ENCODE measurements at regions not wholly inside any gene's neighbourhood (a gene's known extent, or its start where the extent isn't known, plus 50 kb on each side); places are given as distances from the start of the nearest gene placed in this dataset.
"Not testable (repeated sequence)": the region's sequence is repeated elsewhere in the genome, so short reads cannot be mapped to it uniquely, and the experiment has no call there.

DNA sequence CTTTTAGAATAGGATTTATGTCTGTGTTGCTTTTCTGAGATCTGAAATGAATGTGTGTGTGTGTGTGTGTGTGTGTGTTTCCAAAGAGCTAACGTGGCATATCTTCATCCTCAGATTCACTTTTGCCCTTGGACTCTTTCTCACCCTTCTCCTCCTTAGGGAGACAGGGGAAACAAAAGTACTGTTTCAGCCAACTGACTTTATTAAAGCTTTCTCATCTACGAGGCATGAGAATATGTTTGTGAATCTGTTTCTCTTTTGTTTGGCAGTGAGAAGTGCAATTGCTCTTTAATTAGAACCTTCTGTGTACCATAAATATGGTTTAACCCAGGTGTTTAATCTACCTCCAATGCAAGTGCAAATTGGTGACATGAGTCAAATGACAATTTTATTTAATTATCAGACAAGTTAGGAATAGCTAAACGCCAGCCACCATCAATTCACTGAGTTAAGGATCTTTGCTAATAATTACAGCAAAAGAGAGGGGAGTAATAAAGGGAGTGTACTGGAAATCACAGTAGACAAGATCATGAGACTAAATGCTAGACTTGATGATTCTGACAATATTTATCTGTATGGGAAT is 186.4 kb upstream of the COL3A1 start:
- no peak for DNase-seq (ENCODE audit: low spot score)

DNA sequence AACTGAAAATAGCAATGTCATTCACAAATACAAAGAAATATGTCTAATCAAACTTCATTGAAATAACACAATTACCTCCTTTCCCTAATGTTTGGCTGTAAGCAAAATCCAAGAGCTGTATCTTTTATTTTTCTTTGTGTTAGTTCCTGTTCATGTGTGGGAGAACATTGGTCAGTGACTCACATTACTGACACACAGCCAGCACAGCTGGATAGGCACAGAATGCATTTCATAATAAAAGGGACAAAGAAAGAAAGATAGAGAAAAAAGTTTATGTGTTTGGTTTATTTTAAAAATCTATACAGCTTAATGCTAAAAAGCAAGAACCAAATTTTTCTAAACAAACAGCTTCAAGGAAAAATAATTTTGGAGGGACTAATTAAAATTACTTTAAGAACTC is 185.6 kb upstream of the COL3A1 start:
- DNase-seq (ENCODE audit: low spot score), result peak; percentile 75

DNA sequence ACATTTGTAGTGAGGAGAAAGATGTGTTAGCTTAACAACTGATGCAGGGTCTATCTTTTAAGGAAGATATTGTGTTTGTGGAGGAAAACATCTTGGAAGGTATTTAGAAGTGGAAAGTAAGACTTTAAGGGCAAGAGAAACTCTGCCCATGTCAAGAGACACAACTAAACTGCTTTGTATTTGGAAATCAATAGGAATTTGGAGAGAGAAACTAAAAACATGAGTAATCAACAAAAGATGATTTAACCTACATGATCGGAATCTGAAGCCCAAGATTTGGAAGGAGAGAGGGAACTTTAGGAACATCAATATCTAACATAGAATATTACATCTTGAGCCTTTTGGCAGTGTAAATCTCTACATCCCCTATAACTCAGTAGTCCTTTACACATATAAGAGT is 184.2 kb upstream of the COL3A1 start:
- no peak for DNase-seq (ENCODE audit: low spot score)

DNA sequence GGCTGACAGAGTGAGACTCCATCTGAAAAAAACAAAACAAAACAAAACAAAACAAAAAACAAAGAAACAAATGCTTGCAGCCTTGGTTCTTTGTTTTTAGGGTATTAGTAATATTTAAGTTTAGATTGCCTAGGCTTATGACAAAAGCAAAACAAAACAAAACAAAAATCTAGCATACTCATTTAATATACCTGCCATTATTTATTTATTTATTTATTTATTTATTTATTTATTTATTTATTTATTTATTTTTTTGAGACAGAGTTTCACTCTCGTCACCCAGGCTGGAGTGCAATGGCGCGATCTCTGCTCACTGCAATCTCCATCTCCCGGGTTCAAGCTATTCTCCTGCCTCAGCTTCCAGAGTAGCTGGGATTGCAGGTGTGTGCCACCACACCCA is 179.7 kb upstream of the COL3A1 start:
- not testable (repeated sequence) for DNase-seq (ENCODE audit: low spot score)

DNA sequence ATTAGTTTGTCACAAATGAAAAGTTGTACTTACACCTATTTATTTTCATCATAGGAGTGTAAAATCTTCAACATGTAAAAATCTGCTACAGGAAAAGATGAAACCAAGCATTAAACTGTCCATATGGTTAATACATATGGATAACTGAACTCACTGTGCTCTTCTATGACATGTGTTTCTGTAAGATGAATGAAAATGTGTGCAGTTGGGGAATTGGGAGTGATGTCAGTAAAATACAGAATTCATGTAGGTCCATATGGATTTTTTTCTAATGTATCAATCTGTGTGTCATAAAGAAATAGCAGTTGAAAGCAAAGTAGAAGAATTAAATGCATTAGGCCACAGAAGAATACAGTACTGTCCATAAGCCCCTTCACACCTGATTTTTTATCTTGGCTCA is 178.4 kb upstream of the COL3A1 start:
- no peak for DNase-seq (ENCODE audit: low spot score)

DNA sequence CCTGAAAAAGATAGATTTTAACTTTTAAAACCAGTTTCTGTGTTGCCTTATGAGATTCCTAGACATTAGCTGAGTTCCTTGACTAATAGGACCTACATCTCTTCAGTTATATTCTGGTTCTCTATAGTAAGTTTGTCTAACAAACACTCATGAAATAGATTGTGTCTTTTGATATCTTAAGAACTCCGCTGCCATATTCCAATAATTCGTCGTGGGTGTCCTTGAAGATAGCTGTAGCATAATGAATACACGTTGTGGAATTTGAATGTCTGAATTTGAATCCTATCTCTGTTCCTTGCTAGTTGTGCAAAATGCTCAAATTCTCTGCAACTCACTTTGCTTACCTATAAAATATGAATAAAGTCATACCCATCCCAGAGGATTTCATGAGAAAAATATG is 176.8 kb upstream of the COL3A1 start:
- no peak for DNase-seq (ENCODE audit: low spot score)

DNA sequence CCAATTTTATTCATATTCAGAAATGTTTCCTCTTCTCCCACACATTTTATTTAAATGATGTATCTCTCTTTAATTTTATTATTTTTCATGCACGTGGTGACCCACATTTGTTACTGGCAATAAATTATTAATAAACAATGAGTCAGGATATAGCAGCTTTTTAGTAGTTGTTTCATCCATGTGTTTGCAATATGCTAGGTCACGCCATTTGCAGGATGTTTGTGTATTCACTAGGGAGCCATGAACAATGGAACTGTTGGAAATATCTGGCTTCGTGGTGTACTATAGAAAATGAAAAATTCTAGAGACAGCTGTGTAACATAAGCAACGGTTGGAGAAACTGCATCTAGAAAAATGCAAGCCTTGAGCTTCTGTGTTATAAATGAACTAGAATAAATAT is 176.0 kb upstream of the COL3A1 start:
- no peak for DNase-seq (ENCODE audit: low spot score)

DNA sequence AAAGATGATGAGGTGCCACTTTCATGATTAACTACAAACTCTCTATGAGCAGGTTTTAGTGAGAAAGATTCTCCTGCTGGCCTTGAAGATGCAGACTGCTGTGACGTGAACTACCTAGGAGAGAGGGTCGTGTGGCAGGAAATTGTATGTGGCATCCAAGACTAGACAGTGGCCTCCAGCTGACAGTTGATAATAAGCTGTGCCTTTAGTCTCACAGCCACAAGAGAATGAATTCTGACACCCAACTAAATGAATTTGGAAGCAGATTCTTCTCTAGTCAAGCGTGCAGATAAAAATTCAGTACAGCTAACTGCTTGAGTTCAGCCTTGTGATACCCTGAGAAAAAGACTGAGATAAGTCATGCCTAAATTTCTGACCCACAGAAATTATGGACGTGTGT is 169.0 kb upstream of the COL3A1 start:
- no peak for DNase-seq (ENCODE audit: low spot score)

DNA sequence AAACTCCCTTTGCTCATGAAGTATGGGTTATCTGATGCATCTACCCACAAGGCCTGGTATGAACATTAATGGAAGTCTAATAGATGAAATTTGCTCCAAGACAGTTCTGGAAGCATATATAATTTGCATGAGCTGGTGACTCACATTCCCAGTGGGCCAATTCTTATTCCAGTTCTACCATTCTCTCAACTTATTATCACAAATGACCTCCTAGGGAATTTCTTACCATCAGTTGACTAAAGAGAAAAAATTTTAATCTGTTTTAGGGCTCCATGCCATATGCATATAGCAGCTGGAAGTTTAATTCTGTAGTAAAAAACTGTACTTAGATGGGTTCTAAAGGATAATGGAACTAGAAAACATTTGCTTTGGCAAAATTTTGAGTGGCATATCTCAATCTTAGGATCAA is 165.2 kb upstream of the COL3A1 start:
- peak; percentile 93 for DNase-seq (ENCODE audit: low spot score)

DNA sequence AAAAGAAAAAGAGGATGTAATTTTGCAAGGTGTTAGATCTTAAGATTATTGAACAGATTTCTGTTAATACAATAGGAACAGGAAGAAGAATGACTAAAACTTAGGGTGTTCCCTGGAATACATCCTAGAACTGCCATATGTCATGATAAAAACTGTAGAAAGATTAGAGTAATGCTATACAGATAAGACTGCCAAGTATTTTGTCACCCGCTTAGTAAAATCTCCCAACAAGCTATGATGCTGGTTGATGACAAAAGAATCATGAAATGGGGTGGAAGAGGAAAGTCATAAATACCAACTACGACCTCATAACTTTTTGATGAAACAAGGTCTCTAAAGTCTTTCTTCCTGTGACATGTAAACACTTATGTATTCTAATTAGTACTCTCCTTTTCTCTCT is 163.6 kb upstream of the COL3A1 start:
- DNase-seq (ENCODE audit: low spot score), result peak; percentile 84

DNA sequence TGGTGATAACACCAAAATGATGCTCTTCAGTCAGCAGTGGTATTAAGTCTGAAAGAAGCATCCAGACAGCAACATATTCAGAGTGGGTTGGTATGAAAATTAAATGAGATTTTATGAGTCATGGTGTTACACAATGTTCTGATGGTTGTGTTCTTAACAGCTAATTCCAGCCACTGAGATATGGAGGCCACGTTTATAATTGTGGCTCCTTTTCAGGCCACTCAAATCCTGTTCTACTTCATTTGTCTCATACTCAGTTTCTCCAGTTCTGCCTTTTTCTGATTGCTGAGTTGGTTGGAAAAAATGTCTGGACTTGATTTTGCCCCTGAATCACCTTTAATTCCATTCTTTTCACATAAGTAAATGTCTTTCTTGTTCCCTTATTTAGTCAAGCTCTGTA is 162.7 kb upstream of the COL3A1 start:
- DNase-seq (ENCODE audit: low spot score), result peak; percentile 43

DNA sequence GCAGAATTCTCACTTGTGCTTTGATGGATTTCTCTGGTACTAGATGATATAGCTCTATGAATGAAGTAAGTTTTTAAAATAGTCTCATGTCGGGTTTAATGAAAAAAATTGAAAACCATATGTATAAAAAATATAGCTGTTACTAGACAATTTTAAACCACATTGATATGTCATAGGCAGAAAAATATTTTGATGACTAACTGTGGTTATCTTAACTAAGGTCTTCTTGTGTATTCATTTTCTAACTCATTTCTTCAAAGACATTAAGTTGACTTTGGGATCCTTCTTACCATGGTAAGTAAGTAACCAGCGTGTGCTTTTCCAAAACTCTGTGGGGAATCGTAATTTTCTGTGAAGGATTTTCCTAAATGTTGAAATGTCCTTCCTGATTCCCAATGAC is 160.9 kb upstream of the COL3A1 start:
- DNase-seq (ENCODE audit: low spot score), result no peak

DNA sequence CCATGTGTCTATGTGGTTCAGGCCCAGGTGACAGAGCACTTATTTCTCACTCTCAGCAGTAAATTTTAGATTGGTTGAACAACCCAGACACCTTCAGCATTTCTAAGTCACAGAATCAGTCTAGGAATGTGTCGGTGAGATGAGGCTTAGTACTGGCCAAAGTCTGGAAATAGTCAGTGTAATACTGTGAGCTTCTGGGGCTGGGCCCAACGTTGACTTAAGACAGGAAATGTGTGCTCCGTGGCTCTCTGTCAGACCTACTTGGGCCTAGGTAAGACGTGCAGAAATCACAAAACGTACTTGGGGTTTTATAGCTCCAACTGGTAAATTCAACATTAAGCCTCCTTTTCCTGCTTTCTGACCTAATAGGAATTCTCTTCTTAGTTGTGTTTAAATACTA is 160.3 kb upstream of the COL3A1 start:
- no peak for DNase-seq (ENCODE audit: low spot score)

DNA sequence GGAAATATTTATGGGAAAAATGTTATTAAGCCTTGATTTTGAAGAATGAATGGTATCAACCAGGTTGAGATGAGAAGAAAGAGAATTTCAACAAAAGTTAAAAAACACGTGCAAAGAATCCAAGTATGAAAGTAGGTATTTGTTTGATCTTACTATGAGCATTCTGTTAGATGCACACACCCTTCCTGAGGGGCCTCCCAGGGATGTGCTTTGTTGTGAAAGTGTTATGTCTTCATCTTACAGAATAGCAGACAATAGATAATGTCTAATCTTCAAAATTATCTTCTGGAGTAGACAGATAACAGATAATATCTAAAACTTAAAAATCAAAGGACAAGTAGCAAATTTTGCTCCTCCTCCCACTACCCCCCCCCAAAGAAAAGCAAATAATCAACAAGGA is 155.2 kb upstream of the COL3A1 start:
- DNase-seq (ENCODE audit: low spot score), result no peak

DNA sequence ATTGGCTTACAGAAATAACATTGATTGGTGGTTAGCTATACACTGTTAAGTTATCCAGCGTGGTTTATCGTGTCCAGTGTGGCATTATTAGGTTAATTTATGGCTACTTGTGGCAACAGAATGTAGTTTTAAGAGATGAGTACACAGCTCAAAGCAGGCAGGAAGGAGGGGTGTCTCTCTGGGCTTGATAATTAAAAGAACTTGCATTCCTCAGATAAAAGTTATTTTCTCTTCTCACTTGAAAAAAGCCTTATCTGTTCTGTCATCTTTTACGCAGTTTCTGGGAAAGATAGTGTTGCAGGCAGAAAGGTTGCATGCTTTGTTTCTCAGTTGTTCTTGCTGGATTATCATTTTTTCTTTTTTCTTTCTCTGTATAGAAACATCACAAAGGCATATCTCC is 154.4 kb upstream of the COL3A1 start:
- DNase-seq (ENCODE audit: low spot score), result peak; percentile 65

DNA sequence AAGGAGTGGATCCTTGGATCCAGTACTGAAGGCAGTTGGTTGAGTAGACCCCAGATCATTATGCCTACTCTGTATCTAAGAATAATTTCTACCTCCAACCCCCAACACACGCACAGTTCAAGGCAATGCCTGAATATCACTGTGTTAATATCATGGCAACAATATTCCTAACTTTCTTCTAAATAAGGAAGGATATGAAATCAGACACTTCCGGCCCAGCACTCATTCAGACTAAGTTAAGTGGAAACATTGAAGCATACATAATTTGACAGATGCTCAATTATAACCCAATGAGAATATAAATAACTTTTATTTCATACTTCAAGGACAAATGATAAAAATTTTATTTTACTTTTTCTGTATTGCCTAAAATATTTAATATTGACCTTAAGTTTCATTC is 153.6 kb upstream of the COL3A1 start:
- no peak for DNase-seq (ENCODE audit: low spot score)

DNA sequence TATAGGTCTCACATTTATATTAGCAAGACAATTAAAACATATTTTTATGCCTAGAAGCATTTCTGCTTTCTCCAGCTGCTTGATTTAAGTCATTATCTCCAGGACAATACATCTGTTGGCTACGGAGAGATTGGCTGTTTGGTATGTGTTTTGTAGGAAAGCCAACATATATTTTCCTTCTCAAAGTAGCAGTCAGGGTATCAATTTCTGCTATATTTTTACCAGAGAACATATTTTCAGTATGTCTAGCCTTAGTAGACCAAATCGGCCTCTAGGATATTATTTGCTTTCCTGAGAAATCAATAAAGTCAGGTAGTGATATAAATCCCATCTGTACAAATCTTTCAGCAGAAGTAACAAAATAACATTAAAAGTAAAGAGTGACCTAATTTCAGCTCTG is 150.0 kb upstream of the COL3A1 start:
- DNase-seq (ENCODE audit: low spot score), result no peak

DNA sequence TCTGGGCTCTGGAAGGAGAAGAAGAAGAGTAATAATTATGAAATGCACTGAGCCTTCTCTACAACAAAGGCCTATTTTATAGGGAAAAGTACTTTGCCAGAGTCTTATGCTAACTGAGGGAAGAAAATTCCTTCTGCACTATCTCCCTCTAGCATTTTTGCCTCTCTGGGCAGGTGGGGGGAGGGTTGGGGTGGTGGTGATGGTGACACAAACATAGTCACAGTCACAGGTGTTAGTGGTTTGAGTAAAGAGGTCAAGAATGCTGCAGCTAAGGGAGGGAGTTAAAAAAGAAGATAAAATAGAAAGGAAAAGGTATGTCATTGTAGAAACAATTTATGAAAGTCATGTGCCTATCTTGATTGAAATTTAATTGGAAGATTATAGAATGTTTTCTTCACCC is 140.8 kb upstream of the COL3A1 start:
- no peak for DNase-seq (ENCODE audit: low spot score)

DNA sequence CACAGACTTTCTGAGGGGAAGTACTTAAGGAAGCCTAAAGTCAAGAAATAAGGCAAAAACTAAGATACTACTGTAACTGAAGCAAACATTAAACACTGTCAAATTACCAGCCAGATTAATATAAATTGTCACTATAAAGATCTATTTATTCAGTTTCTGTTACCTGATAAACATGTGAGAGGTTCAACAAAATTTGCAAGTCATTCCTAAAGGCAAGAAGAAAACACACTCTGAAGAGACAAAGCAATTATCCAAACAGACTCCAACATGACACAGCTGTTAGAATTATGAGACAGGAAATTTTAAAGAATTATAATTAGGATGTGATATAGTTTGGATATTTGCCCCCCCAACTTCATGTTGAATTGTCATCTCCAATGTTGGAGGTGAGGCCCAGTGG is 140.4 kb upstream of the COL3A1 start:
- DNase-seq (ENCODE audit: low spot score), result no peak

DNA sequence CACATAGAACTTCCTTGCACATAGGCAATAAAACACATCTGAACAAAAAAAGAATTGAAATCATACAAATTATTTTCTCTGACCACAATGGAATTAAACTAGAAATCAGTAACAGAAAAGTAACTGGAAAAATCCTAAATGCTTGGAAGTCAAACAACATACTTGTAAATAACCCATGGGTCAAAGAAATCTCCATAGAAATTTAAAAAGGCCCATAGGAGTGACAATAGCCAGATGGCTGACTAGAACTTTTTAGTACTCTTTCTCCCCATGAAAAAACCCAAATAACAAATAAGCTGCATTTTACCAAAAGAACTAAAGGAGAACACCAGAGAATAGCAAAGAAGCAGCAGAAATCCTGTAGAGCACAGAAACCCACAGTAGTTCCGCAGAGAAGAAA is 139.2 kb upstream of the COL3A1 start:
- DNase-seq (ENCODE audit: low spot score), result no peak

DNA sequence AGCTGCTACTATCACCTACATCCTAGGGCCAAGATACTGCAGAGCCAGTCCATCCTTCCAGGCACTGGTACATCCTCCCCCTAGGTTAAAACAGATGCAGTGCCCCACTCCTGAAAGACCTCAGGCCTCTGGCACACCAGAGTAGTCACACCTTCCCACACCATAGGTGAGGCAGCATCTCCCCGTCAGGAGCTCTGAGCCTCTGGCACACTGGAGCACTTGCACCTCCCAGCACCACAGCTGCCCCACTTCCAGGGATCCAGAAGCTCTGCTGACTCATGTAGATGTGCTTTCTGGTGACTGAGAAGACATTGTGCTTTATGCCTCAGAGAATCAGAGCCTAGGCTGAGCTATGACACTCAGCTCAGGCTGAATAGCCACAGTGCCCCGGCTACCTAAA is 138.4 kb upstream of the COL3A1 start:
- DNase-seq (ENCODE audit: low spot score), result no peak

DNA sequence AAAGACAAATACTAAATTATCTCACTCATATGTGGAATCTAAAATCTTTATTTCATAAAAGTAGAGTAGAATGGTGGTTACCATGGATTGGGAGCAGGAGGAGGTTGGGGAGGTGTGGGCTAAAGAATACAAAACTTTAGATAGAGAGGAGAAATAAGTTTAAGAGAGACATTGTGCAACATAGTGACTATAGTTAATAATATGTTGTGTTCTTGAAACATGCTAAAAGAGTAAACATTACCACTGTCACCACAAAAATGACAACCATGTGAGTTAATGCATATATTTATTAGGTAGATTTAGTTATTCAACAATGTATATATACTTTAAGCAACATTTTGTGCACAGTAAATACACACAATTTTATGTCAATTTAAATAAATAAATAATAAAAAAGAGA is 128.5 kb upstream of the COL3A1 start:
- DNase-seq (ENCODE audit: low spot score), result no peak

DNA sequence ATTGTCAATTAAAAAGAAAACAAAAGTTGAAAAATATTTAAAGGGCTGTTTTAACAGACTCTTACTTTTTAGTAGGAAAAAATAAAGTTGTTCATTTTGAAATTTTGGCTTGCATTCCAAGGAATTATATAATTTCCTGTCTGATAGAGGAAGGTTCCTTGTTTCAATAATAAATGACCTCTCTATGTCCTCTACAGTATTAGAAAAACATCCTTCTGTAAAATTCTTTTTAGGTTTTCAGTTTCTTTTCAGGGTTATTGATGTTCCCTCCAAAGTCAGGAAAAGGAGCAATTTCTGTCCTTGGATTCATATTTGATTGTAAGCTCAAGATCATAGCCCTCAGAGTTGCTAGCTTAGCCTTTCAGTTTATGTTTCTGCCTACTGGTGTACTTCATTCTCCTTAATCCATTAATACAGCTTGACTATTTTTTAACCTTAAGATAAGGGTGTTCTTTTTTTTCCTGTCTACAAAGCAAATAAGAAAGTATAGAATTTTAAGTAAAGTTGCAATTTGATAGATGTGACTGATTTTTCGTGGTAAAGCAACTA is 125.2 kb upstream of the COL3A1 start:
- DNase-seq (ENCODE audit: low spot score), result no peak

DNA sequence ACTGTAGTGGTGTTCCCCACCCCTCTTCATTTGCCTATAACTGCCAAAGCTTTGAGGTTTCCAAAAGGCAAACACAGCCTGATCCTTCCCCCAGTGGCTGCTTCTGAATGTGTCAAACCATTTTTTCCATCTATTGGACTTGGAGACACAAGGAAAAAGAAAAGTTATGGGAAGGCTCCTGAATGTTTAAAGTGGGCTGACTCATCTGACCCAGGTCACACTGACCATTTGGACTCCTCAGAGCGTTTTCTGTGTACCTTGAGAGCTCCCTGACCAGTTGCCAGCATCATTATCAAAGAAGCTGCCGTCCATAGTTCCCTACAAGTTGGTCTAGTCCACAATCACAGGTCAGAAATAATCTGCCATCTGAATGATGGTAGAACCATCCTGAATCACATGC is 123.4 kb upstream of the COL3A1 start:
- peak; percentile 46 for DNase-seq (ENCODE audit: low spot score)

DNA sequence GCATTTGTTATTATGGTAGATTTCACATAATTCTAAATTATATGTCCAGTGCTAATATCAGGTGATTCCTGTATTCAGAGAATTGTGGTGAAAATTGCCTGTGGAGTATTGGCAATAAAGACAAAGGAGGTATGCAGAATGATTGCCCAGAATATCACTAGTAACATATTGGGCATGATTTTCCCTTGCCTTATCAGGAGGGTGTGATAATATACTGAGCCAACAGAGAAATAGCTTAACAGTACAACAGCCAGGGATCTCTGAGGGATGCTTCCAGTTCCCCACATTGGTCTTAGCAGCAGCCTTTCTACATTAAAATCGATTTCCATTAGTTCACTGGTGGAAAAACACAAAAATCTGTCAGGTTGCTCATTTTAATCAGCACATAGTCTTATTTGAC is 122.9 kb upstream of the COL3A1 start:
- DNase-seq (ENCODE audit: low spot score), result no peak
